ENCODE measurements at regions not wholly inside any gene's neighbourhood (a gene's known extent, or its start where the extent isn't known, plus 50 kb on each side); places are given as distances from the start of the nearest gene placed in this dataset.

DNA sequence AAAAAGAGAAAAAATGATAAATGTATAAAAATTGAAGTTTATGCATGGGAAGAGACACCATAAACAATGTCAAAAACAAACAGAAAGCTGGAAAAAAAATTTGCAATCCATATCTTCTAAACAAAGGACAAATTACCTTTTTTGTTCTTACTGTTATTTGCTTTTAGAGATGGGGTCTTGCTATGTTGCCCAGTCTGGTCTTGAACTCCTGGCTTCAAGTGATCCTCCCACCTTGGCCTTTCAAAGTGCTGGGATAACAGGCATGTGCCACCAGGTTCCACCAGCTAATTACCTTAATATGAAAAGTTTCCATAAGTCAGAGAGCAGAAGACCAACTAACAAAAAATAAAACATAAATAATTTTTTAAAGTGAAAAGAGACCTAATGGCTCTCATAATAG is 90.0 kb upstream of the SIX3 start:
- no peak overlapping the region for H3K4me3 ChIP-seq (replicated peaks in 1 of 3; ENCODE audit: insufficient read depth in 1 of 3, low read depth in 2 of 3, low read length in 3 of 3)
- BruUV-seq (replicated peaks): no TSS peak
- ChIA-PET CTCF (ENCODE audit: low intra/inter-chr PET ratio, low total read pairs) (no interaction called here), POLR2A (no interaction called here)
- intact Hi-C loops (cut with micrococcal nuclease; ENCODE audit: unreplicated experiment): no loop called here
- H3K27ac ChIP-seq (ENCODE audit: extremely low read length, insufficient read depth, low read length): no peak overlapping the region
- H3K9ac ChIP-seq (ENCODE audit: insufficient read depth, low read depth, low read length): no peak overlapping the region
- H3K36me3 ChIP-seq (replicated peaks in 1 of 2; ENCODE audit: control insufficient read depth in 1 of 2, insufficient read depth in 2 of 2, low read length in 2 of 2): no peaks in the 10 kb centered on the region
- no peaks in the 10 kb centered on the region for H4K20me1 ChIP-seq (ENCODE audit: insufficient read depth, low read length)
- ATAC-seq (no peak), DNase-seq (ENCODE audit: low spot score) (no peak), FAIRE-seq (no peak)
- H3K4me1 ChIP-seq (ENCODE audit: insufficient read depth, low read length): no peaks in the 10 kb centered on the region
- peaks cover 2 to 12% of the 10 kb centered on the region in 2 experiments; a peak in 3 of 5 replicates for H3K27me3 ChIP-seq (ENCODE audit: control insufficient read depth in 1 of 2, insufficient read depth in 2 of 2, low read length in 2 of 2)
- H3K4me2 ChIP-seq (ENCODE audit: low read depth, low read length): no peak overlapping the region
- in situ Hi-C loops (cut with HindIII; ENCODE audit: extremely low pct_ligation_motif_present, low pct_unique_long_range_greater_than_20kb): no loop called here
- TF ChIP-seq ZNF121 (CRISPR knock-in tag; IDR thresholded peaks at IDR 0.05) (peak; percentile 53; the same call in 1 of the 2 replicates), MTA1 (CRISPR knock-in tag; IDR thresholded peaks at IDR 0.05; ENCODE audit: borderline replicate concordance) (no peak)
- H3K9me3 ChIP-seq (ENCODE audit: low read length): no peaks in the 10 kb centered on the region
- H3K79me2 ChIP-seq (ENCODE audit: insufficient read depth, low read length): no peaks in the 10 kb centered on the region
- H2AFZ ChIP-seq (ENCODE audit: low read length): no peak overlapping the region

- intact Hi-C loops (cut with micrococcal nuclease; ENCODE audit: unreplicated experiment) (no loop called here), in situ Hi-C loops (cut with HindIII; ENCODE audit: extremely low pct_ligation_motif_present, low pct_unique_long_range_greater_than_20kb) (no loop called here)
- H2AFZ ChIP-seq (ENCODE audit: low read length): no peak overlapping the region
- TF ChIP-seq MAFK (conservative IDR thresholded peaks at IDR 0.05 in 1 of 2, IDR thresholded peaks at IDR 0.05 in 1 of 2; ENCODE audit: low read length in 2 of 2): peak; percentile 49 to 76; a peak in 3 of 4 replicates
- TF ChIP-seq ZNF672 (CRISPR knock-in tag; IDR thresholded peaks at IDR 0.05): no peak
- TF ChIP-seq NONO (IDR thresholded peaks at IDR 0.05): no peak
- no peak for TF ChIP-seq NONO (CRISPR knock-in tag; conservative IDR thresholded peaks at IDR 0.05)
- peak; percentile 32; the same call in 1 of the 2 replicates for TF ChIP-seq MAFF (IDR thresholded peaks at IDR 0.05; ENCODE audit: low read depth, low read length)
- TF ChIP-seq MTF2 (CRISPR knock-in tag; IDR thresholded peaks at IDR 0.05; ENCODE audit: borderline replicate concordance): no peak
- no peak for TF ChIP-seq SUZ12 (IDR thresholded peaks at IDR 0.05; ENCODE audit: low read depth, low read length)
- no peak for TF ChIP-seq NCOA2 (CRISPR knock-in tag; IDR thresholded peaks at IDR 0.05)
- FAIRE-seq (no peak), DNase-seq (ENCODE audit: low spot score) (no peak), ATAC-seq (no peak)
- H3K79me2 ChIP-seq (ENCODE audit: insufficient read depth, low read length): no peaks in the 10 kb centered on the region
- ChIA-PET POLR2A (no interaction called here), CTCF (ENCODE audit: low intra/inter-chr PET ratio, low total read pairs) (no interaction called here)
- no peak overlapping the region for H3K27ac ChIP-seq (ENCODE audit: extremely low read length, insufficient read depth, low read length)
- H4K20me1 ChIP-seq (ENCODE audit: insufficient read depth, low read length): no peaks in the 10 kb centered on the region
- H3K9ac ChIP-seq (ENCODE audit: insufficient read depth, low read depth, low read length): no peak overlapping the region
- H3K9me3 ChIP-seq (ENCODE audit: low read length): no peaks in the 10 kb centered on the region
- 0% methylated on average over 2 of the region's 2 CpGs for WGBS (ENCODE audit: low lambda C conversion rate)
- H3K36me3 ChIP-seq (replicated peaks in 1 of 2; ENCODE audit: control insufficient read depth in 1 of 2, insufficient read depth in 2 of 2, low read length in 2 of 2): no peaks in the 10 kb centered on the region
- peaks cover 2 to 7% of the 10 kb centered on the region in 2 experiments; a peak in 3 of 5 replicates for H3K27me3 ChIP-seq (ENCODE audit: control insufficient read depth in 1 of 2, insufficient read depth in 2 of 2, low read length in 2 of 2)
- no peak overlapping the region for H3K4me2 ChIP-seq (ENCODE audit: low read depth, low read length)
- no TSS peak for BruUV-seq (replicated peaks)
- no peak overlapping the region for H3K4me3 ChIP-seq (replicated peaks in 1 of 3; ENCODE audit: insufficient read depth in 1 of 3, low read depth in 2 of 3, low read length in 3 of 3)
- H3K4me1 ChIP-seq (ENCODE audit: insufficient read depth, low read length): no peaks in the 10 kb centered on the region
Measured at GRCh38 chr2:44852594-44852993, 88.9 kb upstream of the SIX3 start.
